RPMI8226 (cell line): ENCODE measurements at regions not wholly inside any gene's neighbourhood (a gene's known extent, or its start where the extent isn't known, plus 50 kb on each side); places are given as distances from the start of the nearest gene placed in this dataset.

Experiments used
- DNase-seq: peaks from one replicate; pipeline ENCODE4 v3.0.0-alpha.2; 2015

DNA sequence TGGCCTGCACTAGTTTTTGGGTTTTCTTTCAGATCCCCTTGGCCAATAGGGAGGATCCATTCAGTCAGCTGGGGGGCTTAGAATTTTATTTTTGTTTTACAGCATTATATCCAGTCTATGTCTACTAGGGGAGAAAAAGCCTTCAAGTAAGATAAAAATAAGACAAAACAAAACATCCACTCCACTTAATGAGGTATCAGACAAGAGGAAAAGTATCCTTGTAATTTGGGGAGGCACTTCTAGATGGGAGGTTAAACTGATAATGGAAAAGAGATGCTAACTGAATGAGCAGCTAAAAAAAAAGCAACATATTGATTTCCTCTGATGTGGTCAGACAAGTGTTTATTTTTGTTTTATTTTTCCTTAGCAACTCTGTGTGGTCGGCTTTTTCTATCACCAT, 278.0 kb upstream of the ANO3 start:
- no peak for DNase-seq

DNA sequence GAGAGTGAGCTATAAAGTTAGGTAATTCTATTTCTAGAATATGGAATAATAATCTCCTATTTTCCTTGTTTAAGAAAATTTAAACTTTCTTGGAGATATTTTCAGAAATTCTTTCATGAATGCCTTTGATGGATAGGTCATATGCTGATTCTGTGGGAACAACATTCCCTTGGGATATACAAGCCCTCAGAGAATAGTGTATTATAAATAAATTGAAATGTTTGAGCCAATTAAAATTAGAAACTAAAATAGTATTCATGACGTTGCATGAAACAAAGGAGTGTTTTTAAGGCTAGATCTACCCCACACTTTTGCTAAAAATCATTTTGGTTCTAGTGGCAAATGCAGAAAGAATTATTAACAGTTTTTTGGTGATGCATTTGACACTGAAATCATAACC, 269.3 kb upstream of the ANO3 start:
- DNase-seq = no peak

GRCh38 chr11:26063915-26064314, 268.0 kb upstream of the ANO3 start:
- DNase-seq = no peak

DNA sequence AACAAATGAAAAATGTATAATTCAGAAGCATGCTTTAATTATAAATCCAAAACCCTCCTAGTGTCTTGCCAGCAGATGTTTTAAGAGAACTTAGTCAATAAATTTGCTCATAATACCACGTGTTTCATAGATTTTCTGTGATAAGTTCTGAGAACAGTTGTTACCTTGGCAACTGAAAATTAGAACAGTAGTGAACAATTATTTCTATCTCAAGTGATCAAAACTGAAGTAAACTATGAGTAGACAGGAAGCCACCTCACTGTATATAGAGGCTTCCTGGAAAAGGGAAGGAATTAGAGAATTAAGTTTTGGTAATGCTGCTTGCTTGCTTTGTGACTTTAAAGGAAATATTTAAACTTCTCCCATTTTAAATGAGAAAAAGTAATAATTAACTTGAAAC, 266.0 kb upstream of the ANO3 start:
- no peak for DNase-seq

DNA sequence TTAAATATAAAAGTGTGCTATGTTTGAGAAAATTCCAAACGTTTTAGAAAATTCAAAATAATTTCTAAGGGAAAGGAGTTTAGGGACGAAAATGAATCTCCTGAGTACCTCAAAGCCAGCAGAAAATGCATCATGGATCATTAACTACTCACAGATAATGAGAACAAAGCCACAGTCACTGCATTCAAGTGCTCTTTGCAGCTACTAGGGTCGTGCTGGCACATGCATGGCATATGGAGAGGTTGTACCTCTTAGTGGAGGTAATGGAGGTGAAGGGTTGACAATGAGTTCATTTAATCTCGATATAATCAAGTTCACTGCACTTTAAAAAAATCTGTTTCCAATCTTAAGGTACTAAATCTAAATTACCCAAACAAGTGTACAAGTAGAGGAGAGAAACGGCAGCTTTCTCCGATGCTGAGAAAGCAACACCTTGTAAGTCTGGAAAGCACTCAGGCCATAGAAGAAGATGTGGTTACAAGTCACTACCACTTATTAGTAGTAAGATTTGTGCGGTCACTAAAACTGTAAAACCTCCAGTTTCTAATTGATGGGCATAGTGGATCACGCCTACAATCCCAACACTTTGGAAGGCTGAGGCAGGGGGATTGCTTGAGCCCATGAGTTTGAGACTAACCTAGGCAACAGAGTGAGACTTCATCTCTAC, 261.1 kb upstream of the ANO3 start:
- no peak for DNase-seq

- no peak for DNase-seq
Measured at GRCh38 chr11:26072614-26073153, 259.2 kb upstream of the ANO3 start.

DNA sequence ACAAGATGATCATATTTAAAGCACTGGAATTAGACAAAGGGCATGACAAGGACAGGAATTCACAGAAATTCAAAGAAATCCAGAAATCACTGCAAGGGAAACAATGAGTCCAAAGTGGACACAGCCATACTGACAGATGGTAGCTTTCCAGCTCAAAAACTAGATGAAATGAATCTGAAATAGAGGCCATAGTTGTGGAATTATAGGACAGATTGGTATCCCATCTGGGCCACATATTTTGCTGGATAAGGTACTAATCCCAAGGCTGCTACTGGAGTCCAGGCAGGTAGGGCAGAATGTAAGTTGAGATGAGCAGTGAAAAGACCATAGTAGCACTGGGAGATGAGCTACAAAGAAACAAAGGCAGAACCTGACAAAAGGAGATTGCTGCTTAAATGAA, 258.3 kb upstream of the ANO3 start:
- DNase-seq = no peak

DNA sequence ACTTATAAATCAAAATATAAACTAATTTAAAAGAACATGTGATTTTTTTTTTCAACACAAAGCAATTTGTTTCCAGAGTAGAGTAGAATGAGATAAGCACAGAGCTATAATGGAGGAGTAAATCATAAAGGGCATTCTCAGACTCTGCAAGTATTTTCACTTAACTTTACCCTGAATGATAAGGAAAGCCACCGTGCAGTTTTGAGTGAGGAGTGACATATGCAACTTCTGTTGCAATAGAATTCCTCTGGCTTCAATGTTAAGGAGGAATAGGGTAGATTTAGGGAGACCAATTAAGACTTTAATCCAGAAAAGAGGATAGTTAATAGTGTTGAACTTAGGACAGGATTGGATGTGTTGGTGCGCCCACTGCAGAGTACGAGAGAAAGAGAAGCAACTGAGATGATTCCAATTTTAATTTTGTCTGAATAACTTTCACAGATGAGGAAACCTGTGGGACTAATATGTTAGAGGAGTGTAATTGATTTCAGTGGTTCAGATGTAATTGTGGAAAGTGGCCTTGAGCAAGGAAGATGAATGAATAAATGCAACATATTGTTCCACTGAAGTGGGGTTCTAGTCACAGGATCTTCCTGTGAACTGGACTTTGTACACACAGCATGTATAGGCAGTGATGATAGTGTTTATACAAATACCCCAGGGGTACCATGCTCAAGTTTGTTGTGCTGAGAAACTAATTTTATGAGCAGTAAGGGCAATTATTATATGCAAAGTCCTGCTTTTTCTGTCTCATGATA, 255.5 kb upstream of the ANO3 start:
- DNase-seq = no peak

- DNase-seq = peak; percentile 20
Measured at GRCh38 chr11:26078231-26078821, 253.6 kb upstream of the ANO3 start.

- DNase-seq = no peak
Measured at GRCh38 chr11:26084313-26084712, 247.6 kb upstream of the ANO3 start.

- no peak for DNase-seq
Measured at GRCh38 chr11:26086028-26086427, 245.9 kb upstream of the ANO3 start.

- peak; percentile 63 for DNase-seq
Measured at GRCh38 chr11:26087120-26087935, 244.6 kb upstream of the ANO3 start.

GRCh38 chr11:26088391-26088790, 243.5 kb upstream of the ANO3 start:
- no peak for DNase-seq

GRCh38 chr11:26090651-26091050, 241.3 kb upstream of the ANO3 start:
- DNase-seq = no peak

- no peak for DNase-seq
Measured at GRCh38 chr11:26093206-26093605, 238.7 kb upstream of the ANO3 start.

DNA sequence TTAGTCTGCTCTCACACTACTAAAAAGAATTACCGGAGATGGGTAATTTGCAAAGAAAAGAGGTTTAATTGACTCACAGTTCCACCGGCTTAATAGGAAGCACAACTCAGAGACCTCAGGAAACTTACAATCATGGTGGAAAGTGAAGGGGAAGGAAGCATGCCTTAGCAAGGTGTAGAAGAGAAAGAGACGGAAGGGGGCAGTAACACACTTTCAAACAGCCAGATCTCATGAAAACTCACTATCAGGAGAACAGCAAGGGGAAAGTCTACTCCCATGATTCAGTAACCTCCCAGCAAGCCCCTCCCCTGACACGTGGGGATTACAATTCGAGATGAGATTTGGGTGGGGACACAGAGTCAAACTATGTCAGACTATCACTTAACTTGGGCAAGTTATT, 236.6 kb upstream of the ANO3 start:
- DNase-seq = no peak

DNA sequence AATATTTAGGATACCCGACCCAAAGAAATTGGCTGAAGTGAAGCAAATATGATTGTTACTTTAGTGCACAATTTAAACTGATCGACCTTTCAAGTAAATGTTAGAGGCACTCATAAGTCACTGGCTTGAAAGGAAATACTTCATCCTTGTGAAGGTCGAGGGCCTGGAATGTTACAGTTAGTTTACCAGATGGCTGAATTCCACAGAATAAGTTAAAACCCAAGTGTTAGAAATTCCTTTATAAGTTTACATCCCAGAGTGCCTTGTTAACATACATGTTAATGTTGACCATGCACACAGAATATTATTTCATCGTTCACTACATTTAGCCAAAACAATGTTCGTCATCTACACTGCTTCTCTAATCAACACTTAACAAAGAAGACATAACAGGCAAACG, 235.5 kb upstream of the ANO3 start:
- no peak for DNase-seq

GRCh38 chr11:26102325-26102724, 229.6 kb upstream of the ANO3 start:
- no peak for DNase-seq

DNA sequence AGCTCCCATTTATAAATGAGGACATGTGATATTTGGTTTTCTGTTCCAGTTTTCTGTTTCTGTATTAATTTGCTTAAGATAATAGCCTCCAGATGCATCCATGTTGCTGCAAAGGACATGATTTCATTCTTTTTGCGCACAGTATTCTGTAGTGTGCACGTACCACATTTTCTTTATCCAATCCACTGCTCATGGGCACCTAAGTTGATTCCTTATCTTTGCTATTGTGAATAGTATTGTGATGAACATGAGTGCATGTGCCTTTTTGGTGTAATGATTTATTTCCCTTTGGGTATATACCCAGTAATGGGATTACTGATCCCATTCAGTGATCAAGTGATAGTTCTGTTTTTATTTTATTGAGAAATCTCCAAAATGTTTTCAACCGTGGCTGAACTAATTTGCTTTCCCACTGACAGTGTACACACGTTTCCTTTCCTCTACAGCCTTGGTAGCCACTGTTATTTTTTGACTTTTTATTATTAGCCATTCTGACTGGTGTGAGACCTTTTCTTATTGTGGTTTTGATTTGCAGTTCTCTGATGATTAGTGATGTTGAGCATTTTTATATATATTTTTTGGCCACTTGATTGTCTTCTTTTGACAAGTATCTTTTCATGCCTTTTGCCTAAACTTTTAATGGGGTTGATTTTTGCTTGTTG, 226.0 kb upstream of the ANO3 start:
- DNase-seq = no peak

GRCh38 chr11:26106726-26107125, 225.2 kb upstream of the ANO3 start:
- no peak for DNase-seq

DNA sequence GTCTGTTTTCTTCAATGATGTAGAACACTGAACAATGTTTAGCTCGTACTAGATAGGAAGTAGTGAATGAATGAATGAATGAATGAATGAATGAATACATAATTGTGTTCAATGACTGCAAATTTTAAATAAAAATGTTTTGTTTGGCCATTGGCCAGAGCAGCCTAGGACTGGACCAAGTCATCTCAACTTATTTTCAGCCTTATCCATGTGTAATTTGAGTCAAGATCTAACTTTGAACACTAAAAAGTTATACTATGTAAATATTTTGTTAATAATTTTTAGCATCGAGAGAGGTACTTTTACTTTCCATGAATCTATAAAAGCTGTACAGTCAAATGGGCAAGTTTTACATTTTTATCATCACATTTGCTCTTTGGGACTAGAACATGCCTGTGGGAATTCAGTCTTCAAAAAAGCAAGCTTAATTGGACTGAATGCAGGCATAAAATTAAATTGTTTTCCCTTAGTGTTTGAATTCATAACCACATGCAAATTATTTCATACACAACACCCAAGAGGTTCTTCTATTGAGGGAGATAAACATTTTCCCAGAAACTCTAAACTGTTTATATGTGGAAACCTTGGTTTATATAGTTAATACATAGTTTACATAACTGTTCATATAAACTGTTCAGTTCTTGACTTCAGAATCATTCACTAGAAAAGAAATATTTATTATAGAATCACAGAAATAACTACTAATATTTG, 222.1 kb upstream of the ANO3 start:
- DNase-seq = no peak

GRCh38 chr11:26112264-26112663, 219.7 kb upstream of the ANO3 start:
- DNase-seq = no peak
